CD14-positive monocyte (primary cell): ENCODE measurements at regions not wholly inside any gene's neighbourhood (a gene's known extent, or its start where the extent isn't known, plus 50 kb on each side); places are given as distances from the start of the nearest gene placed in this dataset.
A peak's percentile ranks its signal among the peaks of the same experiment; 100 is the strongest.
"Not testable (repeated sequence)": the region's sequence is repeated elsewhere in the genome, so short reads cannot be mapped to it uniquely, and the experiment has no call there.

Source experiments
- DNase-seq, 3 donors: peaks; one replicate each; pipeline ENCODE4 v3.0.0-alpha.2; 2011 to 2022
- H2AFZ ChIP-seq: 2 replicates; pipeline ENCODE4 v1.6.0; 2012; ENCODE audit warnings: mild to moderate bottlenecking, low read depth, low read length, inconsistent platforms; ENCODE audit not compliant: insufficient read depth, poor library complexity, severe bottlenecking
- H3K27ac ChIP-seq, 2 donors: 1 replicate in 1 of 2; 2 replicates in 1 of 2; pipeline ENCODE4 v1.5.1; 2012 to 2013; ENCODE audit warnings: low read length in 2 of 2, control low read depth in 1 of 2, inconsistent platforms in 1 of 2, low read depth in 1 of 2, mild to moderate bottlenecking in 1 of 2
- H3K27me3 ChIP-seq, 2 donors: one replicate each; pipeline versions ENCODE4 v1.6.0 to v1.6.1; 2011 to 2013; ENCODE audit warnings: low read length in 2 of 2; ENCODE audit not compliant: control insufficient read depth in 2 of 2, insufficient read depth in 2 of 2
- H3K36me3 ChIP-seq, 2 donors: replicated peaks in 1 of 2; 1 replicate in 1 of 2; 2 replicates in 1 of 2; pipeline versions ENCODE4 v1.5.1 to v1.6.1; 2012 to 2013; ENCODE audit warnings: low read length in 2 of 2, control low read depth in 1 of 2, inconsistent platforms in 1 of 2, mild to moderate bottlenecking in 1 of 2; ENCODE audit not compliant: insufficient read depth in 2 of 2, control insufficient read depth in 1 of 2
- H3K4me1 ChIP-seq, 2 donors: 1 replicate in 1 of 2; 2 replicates in 1 of 2; pipeline versions ENCODE4 v1.5.1 to v1.6.1; 2012 to 2013; ENCODE audit warnings: low read length in 2 of 2, control low read depth in 1 of 2, inconsistent platforms in 1 of 2, mild to moderate bottlenecking in 1 of 2, moderate library complexity in 1 of 2; ENCODE audit not compliant: insufficient read depth in 2 of 2, control insufficient read depth in 1 of 2
- H3K4me2 ChIP-seq: replicated peaks from 2 replicates; pipeline ENCODE3; 2012; ENCODE audit warnings: low read length, moderate library complexity, mild to moderate bottlenecking; ENCODE audit not compliant: poor library complexity, severe bottlenecking; ENCODE audit errors: extremely low read depth
- H3K4me3 ChIP-seq, 3 experiments: fragments of 200-600 bp in 1 of 3; sonication (generic) in 1 of 3; replicated peaks in 1 of 3; 1 replicate in 2 of 3; 2 replicates in 1 of 3; pipeline ENCODE4 v1.5.1; 2011 to 2013; ENCODE audit warnings: low read length in 3 of 3, mild to moderate bottlenecking in 3 of 3, control low read depth in 2 of 3, low read depth in 2 of 3, inconsistent platforms in 1 of 3, moderate library complexity in 1 of 3
- H3K79me2 ChIP-seq: 2 replicates; pipeline ENCODE4 v1.6.0; 2012; ENCODE audit warnings: mild to moderate bottlenecking, control low read depth, inconsistent platforms, low read length, moderate library complexity; ENCODE audit not compliant: insufficient read depth
- H3K9ac ChIP-seq: 2 replicates; pipeline ENCODE4 v1.6.0; 2017; ENCODE audit warnings: low read length, mild to moderate bottlenecking; ENCODE audit not compliant: insufficient read depth, poor library complexity, severe bottlenecking
- H3K9me3 ChIP-seq, 2 donors: replicated peaks in 1 of 2; 1 replicate in 1 of 2; 2 replicates in 1 of 2; pipeline versions ENCODE4 v1.5.1 to v1.6.1; 2012 to 2013; ENCODE audit warnings: low read length in 2 of 2, control low read depth in 1 of 2; ENCODE audit not compliant: control insufficient read depth in 1 of 2, insufficient read depth in 1 of 2
- H4K20me1 ChIP-seq: 2 replicates; pipeline ENCODE4 v1.6.0; 2012; ENCODE audit warnings: mild to moderate bottlenecking, low read length, control low read depth, moderate library complexity; ENCODE audit not compliant: insufficient read depth
- H3K27ac Mint-ChIP-seq, 7 donors: one replicate each; pipeline ENCODE4 v1.8.0; 2020; ENCODE audit warnings: mild to moderate bottlenecking in 7 of 7, mixed read lengths in 7 of 7, moderate library complexity in 6 of 7, inconsistent platforms in 2 of 7
- H3K27me3 Mint-ChIP-seq, 3 donors: one replicate each; pipeline ENCODE4 v1.8.0; 2021 to 2022; ENCODE audit warnings: low read depth in 3 of 3, mild to moderate bottlenecking in 3 of 3, mixed read lengths in 3 of 3, moderate library complexity in 3 of 3, inconsistent platforms in 1 of 3
- H3K36me3 Mint-ChIP-seq, 2 donors: one replicate each; pipeline ENCODE4 v1.8.0; 2020; ENCODE audit warnings: mixed read lengths in 2 of 2, inconsistent platforms in 1 of 2, mild to moderate bottlenecking in 1 of 2
- H3K4me1 Mint-ChIP-seq: one replicate; pipeline ENCODE4 v1.8.0; 2020; ENCODE audit warnings: mild to moderate bottlenecking, mixed read lengths
- H3K4me3 Mint-ChIP-seq, 2 donors: one replicate each; pipeline ENCODE4 v1.8.0; 2020; ENCODE audit warnings: mild to moderate bottlenecking in 2 of 2, mixed read lengths in 2 of 2, moderate library complexity in 1 of 2
- H3K9me3 Mint-ChIP-seq, 7 donors: one replicate each; pipeline ENCODE4 v1.8.0; 2020 to 2022; ENCODE audit warnings: mixed read lengths in 7 of 7, mild to moderate bottlenecking in 6 of 7, moderate library complexity in 6 of 7, inconsistent platforms in 2 of 7
- WGBS: methylation state at CpG from one replicate; pipeline ENCODE4 v1.1.5; 2013; ENCODE audit warnings: missing lambda C conversion rate; ENCODE audit not compliant: insufficient coverage; 5-methylcytosine and 5-hydroxymethylcytosine counted together
- intact Hi-C, 2 donors: fragments of 100-400 bp; cut with micrococcal nuclease; formaldehyde crosslinking; loops; one replicate each; pipeline versions ENCODE4 v1.15.0 to v1.15.1; 2023
- TF ChIP-seq, protein P1 (sequence below): fragments of 200-600 bp; IDR thresholded peaks from one replicate; pipeline ENCODE4 v1.8.0; 2022; ENCODE audit warnings: antibody characterized with exemption, mild to moderate bottlenecking

DNA sequence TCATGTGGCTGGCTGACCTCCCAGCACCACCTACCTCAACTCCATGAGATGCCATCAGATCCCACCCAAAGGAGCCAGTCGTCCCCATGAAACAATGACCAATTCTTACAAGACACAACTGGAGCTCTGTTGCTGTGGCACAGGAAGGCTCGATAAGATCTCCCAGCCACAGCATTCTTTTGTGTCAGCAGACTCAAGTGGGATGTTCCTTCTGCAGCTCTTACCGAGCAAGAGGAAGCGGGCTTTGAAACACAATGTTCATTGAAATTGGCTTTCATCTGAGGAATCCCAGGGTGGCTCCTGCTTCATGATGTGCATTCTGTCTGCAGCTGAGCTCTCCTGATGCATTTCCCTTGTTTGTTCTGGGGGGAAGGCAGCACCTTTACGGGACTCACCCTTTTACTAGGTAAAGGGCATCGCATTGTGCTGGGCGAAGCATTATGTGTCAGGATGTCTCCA is 222.0 kb upstream of the SGK1 start:
- H3K9ac ChIP-seq, result no peak overlapping the region
- Mint-ChIP-seq H3K4me1 (peaks cover 16% of the 10 kb centered on the region), H3K4me3 (no peak overlapping the region), H3K9me3 (peaks cover 0 to 2% (median 0%) of the 10 kb centered on the region in 7 donors), H3K27me3 (peaks cover 0 to 3% (median 3%) of the 10 kb centered on the region in 3 donors), H3K36me3 (no peaks in the 10 kb centered on the region), H3K27ac (peak overlapping the region in 3 of 7 donors; percentile 11 to 51 (median 50))
- H2AFZ ChIP-seq, result no peak overlapping the region
- no peaks in the 10 kb centered on the region for H3K36me3 ChIP-seq
- H3K4me2 ChIP-seq, result no peak overlapping the region
- WGBS, result 17% methylated on average over 3 of the region's 7 CpGs
- TF ChIP-seq, protein P1, sequence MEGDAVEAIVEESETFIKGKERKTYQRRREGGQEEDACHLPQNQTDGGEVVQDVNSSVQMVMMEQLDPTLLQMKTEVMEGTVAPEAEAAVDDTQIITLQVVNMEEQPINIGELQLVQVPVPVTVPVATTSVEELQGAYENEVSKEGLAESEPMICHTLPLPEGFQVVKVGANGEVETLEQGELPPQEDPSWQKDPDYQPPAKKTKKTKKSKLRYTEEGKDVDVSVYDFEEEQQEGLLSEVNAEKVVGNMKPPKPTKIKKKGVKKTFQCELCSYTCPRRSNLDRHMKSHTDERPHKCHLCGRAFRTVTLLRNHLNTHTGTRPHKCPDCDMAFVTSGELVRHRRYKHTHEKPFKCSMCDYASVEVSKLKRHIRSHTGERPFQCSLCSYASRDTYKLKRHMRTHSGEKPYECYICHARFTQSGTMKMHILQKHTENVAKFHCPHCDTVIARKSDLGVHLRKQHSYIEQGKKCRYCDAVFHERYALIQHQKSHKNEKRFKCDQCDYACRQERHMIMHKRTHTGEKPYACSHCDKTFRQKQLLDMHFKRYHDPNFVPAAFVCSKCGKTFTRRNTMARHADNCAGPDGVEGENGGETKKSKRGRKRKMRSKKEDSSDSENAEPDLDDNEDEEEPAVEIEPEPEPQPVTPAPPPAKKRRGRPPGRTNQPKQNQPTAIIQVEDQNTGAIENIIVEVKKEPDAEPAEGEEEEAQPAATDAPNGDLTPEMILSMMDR, result no peak
- intact Hi-C loops, result no loop called here
- H3K4me3 ChIP-seq, result no peak overlapping the region
- H3K9me3 ChIP-seq, result no peaks in the 10 kb centered on the region
- H3K79me2 ChIP-seq, result no peaks in the 10 kb centered on the region
- H3K4me1 ChIP-seq, result peaks cover 9 to 11% of the 10 kb centered on the region in 2 donors
- no peak for DNase-seq
- H3K27ac ChIP-seq, result no peak overlapping the region
- H4K20me1 ChIP-seq, result no peaks in the 10 kb centered on the region
- no peaks in the 10 kb centered on the region for H3K27me3 ChIP-seq

DNA sequence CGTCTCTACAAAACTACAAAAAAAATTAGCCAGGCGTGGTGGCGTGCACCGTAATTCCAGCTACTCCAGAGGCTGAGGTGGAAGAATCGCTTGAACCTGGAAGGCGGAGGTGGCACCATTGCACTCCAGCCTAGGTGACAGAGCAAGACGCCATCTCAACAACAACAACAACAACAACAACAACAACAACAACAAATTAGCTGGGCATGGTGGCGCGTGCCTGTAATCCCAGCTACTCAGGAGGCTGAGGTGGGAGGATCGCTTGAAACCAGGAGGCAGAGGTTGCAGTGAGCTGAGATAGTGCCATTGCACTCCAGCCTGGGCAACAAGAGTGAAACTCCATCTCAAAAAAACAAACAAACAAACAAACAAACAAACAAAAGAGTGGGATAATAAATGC is 219.9 kb upstream of the SGK1 start:
- H4K20me1 ChIP-seq, H3K36me3 Mint-ChIP-seq, DNase-seq, H2AFZ ChIP-seq, H3K79me2 ChIP-seq, intact Hi-C loops, H3K9me3 Mint-ChIP-seq, H3K4me3 Mint-ChIP-seq, H3K9me3 ChIP-seq, H3K4me2 ChIP-seq, H3K27me3 Mint-ChIP-seq, H3K4me1 Mint-ChIP-seq, H3K4me3 ChIP-seq, H3K9ac ChIP-seq, H3K36me3 ChIP-seq, H3K4me1 ChIP-seq, H3K27ac ChIP-seq, H3K27me3 ChIP-seq: not testable (repeated sequence)
- WGBS, result 100% methylated on average over 5 of the region's 10 CpGs
- H3K27ac Mint-ChIP-seq, result peak overlapping the region in 1 of 7 donors; percentile 23
